ENCODE measurements at regions not wholly inside any gene's neighbourhood (a gene's known extent, or its start where the extent isn't known, plus 50 kb on each side); places are given as distances from the start of the nearest gene placed in this dataset.

GRCh38 chr11:95378111-95378510, 147.1 kb upstream of the SESN3 start:
- TF ChIP-seq, protein P1, sequence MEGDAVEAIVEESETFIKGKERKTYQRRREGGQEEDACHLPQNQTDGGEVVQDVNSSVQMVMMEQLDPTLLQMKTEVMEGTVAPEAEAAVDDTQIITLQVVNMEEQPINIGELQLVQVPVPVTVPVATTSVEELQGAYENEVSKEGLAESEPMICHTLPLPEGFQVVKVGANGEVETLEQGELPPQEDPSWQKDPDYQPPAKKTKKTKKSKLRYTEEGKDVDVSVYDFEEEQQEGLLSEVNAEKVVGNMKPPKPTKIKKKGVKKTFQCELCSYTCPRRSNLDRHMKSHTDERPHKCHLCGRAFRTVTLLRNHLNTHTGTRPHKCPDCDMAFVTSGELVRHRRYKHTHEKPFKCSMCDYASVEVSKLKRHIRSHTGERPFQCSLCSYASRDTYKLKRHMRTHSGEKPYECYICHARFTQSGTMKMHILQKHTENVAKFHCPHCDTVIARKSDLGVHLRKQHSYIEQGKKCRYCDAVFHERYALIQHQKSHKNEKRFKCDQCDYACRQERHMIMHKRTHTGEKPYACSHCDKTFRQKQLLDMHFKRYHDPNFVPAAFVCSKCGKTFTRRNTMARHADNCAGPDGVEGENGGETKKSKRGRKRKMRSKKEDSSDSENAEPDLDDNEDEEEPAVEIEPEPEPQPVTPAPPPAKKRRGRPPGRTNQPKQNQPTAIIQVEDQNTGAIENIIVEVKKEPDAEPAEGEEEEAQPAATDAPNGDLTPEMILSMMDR (IDR thresholded peaks at IDR 0.05; ENCODE audit: low read depth, low read length): no peak
- no peak for TF ChIP-seq EZH2phosphoT487 (IDR thresholded peaks at IDR 0.05; ENCODE audit: low read depth)

Measured in OCI-LY3 (cell line).